GM21390 (cell line): ENCODE measurements at regions not wholly inside any gene's neighbourhood (a gene's known extent, or its start where the extent isn't known, plus 50 kb on each side); places are given as distances from the start of the nearest gene placed in this dataset.

ENCODE experiments used
- ATAC-seq: cut with Tn5 transposase; IDR thresholded peaks from one replicate; pipeline ENCODE4 v1.9.1; 2021; ENCODE audit not compliant: unreplicated experiment

GRCh38 chr6:155968921-155969320 lies 513.3 kb upstream of the NOX3 start:
- ATAC-seq: no peak

DNA sequence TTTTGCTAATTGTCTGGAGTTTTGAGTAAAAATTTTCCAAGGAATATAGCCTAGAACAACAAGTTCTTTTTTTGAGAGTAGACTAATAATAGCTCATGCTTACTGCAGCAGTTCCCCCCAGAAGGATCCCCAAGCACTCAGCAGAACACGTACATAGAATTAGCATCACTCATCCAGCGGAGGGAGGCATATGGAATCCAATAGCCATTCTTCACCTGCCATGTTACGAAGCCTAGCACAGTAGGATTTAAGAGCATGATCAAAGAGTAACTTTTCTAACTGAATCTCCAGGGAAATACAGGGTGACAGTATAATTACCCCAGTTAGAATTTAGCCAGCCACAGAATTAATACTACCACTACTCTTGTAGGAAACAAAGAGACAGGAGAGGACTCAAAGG lies 511.7 kb upstream of the NOX3 start:
- ATAC-seq: no peak

DNA sequence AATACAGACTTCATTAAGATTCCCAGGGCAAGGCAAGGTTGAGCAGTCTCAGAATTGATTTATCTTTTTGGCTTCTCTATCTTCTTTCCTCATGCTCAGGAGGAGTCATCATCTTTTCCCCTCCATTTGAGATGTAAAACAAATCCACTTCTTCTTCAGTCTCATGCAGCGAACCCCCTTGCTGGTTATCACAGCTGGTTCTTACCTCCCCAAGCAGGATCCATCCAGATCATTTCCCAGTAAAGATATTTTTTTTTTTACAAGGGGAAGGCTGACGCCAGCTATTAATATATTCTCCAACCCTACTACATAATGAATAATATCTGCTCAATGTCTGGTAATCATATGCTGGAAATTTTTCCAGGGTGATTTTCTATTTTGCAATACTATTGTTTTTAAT lies 508.9 kb upstream of the NOX3 start:
- no peak for ATAC-seq

DNA sequence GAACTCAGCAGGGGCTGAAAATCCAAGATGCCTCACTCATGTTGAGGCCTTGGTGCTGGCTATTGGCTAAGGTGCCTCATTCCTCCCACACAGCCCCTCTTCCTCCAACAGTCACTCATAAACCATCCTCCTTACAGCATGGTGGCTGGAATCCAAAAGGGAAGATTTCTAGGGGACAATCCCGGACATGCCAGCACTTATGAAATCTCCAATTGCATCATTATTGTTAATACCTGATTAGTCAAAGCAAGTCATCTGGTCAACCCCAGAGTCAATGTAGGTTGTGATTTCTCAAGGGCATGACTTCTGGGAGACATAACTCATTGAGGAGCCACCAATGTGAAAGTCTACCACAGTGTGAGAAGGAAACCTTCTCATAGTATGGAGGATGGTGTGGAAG lies 506.6 kb upstream of the NOX3 start:
- ATAC-seq: no peak

- no peak for ATAC-seq
These were observed 504.4 kb upstream of the NOX3 start for GRCh38 chr6:155959898-155960495.

DNA sequence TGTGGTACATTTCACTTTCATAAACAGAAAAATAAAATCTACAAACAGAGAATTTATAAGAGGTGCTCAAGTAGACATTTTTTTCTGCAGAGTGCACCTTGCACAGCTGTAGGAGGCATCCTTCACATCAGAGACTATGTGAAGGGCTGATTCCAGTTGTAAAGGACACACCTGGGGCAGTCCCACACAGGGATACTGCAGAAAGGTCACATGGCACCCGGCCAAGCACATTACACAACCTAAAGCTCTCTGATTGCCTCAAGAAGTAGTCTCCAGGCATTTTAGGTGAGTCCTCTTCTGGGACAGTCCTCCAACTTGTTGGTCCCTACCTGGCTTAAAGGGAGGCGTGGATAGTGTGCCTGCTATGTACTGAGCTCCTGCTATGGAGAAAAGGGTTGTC lies 502.9 kb upstream of the NOX3 start:
- ATAC-seq: no peak

- ATAC-seq: no peak
These were observed 499.4 kb upstream of the NOX3 start for GRCh38 chr6:155955038-155955437.

DNA sequence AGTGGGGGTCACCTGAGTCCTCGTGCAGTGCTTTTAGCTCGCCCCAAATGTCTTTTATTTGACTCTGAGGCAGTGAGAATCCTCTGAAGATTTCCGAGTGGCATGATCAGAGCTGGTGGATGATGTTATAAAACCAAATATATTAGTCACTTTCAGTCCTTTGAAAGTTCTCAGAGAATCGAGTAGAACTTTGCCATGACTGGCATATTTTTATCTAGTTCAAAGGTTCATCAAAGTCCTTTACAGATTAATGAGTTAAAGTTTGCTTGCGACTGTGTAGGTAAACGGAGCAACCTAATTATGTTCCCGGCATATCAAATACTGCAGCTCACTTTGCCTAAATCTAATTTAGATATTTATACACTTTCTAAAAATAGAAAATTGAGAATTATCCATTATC lies 498.5 kb upstream of the NOX3 start:
- ATAC-seq: no peak

- ATAC-seq: no peak
These were observed 493.6 kb upstream of the NOX3 start for GRCh38 chr6:155949256-155949655.

DNA sequence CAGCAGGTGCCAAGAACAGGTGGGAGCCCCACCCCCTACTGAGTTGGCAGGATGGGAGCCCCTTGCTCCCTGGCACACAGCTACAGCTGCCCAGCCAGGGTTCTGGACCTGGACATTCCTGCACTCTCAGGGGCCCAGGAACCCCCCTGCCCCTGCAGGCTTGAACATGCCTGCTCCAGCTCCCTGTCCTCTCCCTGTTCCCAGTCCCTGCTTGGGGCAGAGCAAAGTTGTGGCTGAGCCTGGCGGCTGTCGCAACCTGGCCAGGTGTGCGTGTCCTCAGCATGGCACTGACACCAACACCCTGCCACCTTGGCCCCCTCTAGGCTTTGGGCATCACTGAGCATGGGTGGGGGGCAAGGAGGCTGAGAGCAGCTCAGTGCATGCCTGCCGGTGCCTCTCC lies 491.2 kb upstream of the NOX3 start:
- no peak for ATAC-seq

- no peak for ATAC-seq
These were observed 488.0 kb upstream of the NOX3 start for GRCh38 chr6:155943635-155944034.

DNA sequence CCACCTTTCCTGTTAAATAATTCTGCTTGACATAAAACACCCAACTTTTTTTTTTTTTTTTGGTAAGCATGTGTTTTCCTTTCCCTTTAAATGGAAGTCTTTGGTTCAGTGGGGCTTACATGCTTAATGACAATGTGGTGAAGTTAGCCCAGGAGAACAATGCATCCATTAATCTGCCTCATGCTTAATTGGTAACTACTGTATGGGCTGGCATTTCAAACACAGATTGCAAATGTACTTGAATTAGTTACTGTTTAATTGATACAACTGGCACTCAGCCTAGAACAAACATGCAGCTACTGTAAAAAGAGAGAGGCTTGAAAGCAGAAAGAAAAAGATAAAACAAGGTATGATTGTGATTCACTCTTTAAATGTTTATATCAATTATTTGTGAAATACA lies 483.6 kb upstream of the NOX3 start:
- ATAC-seq: no peak

DNA sequence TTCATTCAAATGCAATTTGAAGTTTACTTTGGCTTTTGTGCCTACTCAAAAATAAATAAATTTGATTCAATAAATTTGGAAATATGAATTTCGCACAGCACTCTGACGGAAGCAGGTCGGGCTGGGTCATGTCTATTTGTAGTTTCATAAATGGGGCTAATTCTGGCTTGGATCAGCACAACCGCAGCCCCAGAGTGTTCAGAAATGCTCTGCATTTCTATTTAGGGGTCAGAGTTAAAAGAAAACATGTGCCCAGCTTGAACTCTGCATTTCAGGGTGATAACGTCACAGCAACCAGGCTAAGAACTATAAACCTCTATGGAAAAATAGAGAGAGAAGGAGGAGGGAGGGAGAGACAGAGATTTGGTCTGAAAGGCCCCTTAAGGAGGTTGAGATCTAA lies 480.9 kb upstream of the NOX3 start:
- no peak for ATAC-seq

- ATAC-seq: no peak
These were observed 480.5 kb upstream of the NOX3 start for GRCh38 chr6:155936127-155936526.

DNA sequence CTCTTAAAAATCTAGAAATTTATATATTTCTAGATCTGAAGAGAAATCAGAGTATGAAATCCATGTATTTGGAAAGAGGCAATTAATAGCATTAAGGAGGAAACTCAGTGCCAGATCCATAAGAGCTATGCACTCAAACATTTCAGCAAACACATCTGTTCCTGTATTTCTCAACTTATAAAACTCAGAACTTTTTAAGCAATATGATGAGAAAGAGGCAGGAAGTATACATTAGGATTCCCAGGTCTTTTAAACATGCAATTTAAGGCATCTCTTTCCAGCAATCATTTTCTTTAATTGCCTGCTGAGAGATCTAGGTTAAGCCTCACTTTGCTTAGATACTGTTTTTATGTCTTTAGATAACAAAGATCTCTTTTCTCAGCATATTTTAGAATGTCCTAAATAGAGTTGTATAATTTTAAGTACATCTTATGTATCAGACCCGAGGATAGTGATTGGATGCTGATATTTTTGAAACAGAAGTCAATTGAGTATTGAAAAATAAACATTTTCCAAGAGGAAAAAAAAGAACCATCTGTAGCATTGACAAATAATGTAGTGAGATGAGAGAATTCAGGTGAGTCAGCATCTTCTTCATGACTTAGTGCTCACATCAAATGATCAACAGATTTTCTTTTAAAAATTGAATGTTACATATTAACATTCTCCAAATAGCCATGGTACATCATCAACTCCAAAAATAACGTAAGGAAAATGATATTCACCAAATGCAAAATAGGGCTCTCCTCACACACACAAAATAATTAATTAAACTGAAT lies 461.4 kb upstream of the NOX3 start:
- ATAC-seq: no peak

DNA sequence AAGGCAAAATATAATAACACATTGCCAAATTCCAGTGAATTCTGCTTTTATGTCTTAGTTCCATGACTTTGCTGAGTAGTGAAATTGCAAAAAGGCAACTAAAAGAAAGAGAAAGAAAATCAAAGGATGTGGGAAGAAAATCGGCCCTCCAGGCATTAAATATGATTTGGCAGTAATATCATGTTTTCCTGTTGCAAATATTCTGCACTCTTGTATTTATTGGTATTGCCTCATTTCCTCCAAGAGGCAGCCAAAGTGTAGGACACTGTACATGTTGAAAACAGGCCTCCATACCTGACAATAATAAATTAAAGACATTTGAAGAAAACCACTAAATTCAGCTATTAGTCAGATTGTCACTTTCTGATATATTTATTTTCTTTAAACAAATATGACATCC lies 460.0 kb upstream of the NOX3 start:
- no peak for ATAC-seq

DNA sequence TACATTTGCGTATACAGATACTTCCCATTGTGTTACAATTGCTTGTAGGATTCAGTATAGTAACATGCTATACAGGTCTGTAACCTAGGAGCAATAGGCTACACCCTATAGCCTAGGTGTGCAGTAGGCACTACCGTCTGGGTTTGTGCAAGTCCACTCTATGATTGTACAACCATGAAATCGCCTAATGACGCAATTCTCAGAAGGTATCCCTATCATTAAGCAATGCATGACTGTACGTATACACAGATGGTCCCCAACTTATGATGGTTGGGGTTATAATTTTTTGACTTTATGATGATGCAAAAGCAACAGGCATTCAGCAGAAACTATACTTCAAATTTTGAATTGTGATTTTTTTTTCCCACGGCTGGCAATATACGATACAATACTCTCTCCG lies 458.2 kb upstream of the NOX3 start:
- no peak for ATAC-seq

DNA sequence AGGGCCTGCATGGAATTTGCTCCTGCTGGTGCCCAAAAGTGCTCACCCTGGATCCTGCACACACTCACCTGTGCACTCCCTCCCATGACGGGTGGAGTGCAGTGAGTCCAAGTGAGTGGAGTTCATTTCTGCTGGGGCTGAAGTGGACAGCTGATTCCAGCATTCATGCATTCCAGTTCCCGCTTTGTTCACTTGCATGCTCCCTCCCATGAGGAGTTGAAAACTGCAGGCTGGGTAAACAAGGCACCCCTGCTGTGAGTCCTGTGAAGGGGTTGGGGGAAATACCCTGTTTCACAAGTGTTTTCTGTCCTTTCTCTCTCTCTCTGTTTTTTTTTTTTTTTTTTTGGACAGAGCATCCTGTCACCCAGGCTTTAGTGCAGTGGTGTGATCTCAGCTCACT lies 454.1 kb upstream of the NOX3 start:
- ATAC-seq: no peak

- no peak for ATAC-seq
These were observed 440.0 kb upstream of the NOX3 start for GRCh38 chr6:155895641-155896040.

DNA sequence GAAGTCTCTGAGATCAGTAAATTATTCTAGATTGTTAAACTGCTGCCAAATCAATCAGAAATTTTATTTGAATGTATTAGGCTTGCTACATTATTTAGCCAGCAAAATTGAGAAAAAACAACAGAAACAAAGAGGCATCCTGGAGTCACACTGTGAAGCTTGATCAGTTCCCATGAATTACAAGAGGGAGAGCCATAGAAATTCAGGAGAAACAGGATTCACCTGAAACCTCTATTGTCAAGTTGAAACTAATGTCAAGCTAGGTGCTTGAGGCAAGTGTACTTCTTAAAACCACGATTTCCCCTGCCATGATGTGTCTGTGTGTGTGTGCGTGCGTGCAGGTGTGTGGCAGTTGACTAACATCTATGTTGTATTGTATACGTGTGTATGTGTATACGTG lies 439.1 kb upstream of the NOX3 start:
- no peak for ATAC-seq

DNA sequence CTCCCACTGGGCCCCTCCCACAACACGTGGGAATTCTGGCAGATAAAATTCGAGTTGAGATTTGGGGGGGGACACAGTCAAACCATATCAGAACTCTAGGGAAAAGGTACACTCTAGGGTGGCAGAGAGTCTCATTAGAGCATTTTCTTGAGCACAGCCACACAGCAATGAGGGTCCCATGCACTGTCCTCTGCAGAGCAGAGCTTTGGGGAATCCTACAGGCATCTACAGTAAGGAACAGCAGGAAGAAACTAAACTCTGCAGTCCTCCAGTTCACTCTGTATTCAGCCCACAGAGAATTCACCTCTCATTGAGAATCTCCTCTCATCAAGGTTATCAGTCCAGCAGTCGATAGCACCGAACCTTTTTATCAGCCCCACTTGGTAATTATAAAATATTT lies 438.6 kb upstream of the NOX3 start:
- no peak for ATAC-seq

GRCh38 chr6:155890409-155890808 lies 434.8 kb upstream of the NOX3 start:
- no peak for ATAC-seq

GRCh38 chr6:155889410-155889809 lies 433.8 kb upstream of the NOX3 start:
- no peak for ATAC-seq
